ENCODE measurements at regions not wholly inside any gene's neighbourhood (a gene's known extent, or its start where the extent isn't known, plus 50 kb on each side); places are given as distances from the start of the nearest gene placed in this dataset.
"Not testable (repeated sequence)": the region's sequence is repeated elsewhere in the genome, so short reads cannot be mapped to it uniquely, and the experiment has no call there.

- Mint-ChIP-seq H3K36me3 (ENCODE audit: low read depth) (no peaks in the 10 kb centered on the region), H3K27ac (no peak overlapping the region), H3K4me1 (peaks cover 3% of the 10 kb centered on the region), H3K27me3 (no peaks in the 10 kb centered on the region), H3K4me3 (no peak overlapping the region)
- ATAC-seq (no peak), DNase-seq (no peak)
- no peaks in the 10 kb centered on the region for H3K9me3 ChIP-seq (ENCODE audit: control insufficient read depth, low read length, poor library complexity, severe bottlenecking)
Observed at GRCh38 chr5:100676817-100677631, 141.8 kb downstream of the FAM174A start.

GRCh38 chr5:100682625-100683024, 147.5 kb downstream of the FAM174A start:
- no peaks in the 10 kb centered on the region for H3K9me3 ChIP-seq (ENCODE audit: control insufficient read depth, low read length, poor library complexity, severe bottlenecking)
- Mint-ChIP-seq H3K36me3 (ENCODE audit: low read depth) (no peaks in the 10 kb centered on the region), H3K4me1 (no peaks in the 10 kb centered on the region), H3K27me3 (no peaks in the 10 kb centered on the region), H3K4me3 (no peak overlapping the region), H3K27ac (no peak overlapping the region)
- no peak for ATAC-seq
- no peak for DNase-seq

- Mint-ChIP-seq H3K27ac (no peak overlapping the region), H3K4me1 (no peaks in the 10 kb centered on the region), H3K36me3 (ENCODE audit: low read depth) (no peaks in the 10 kb centered on the region), H3K4me3 (no peak overlapping the region), H3K27me3 (no peaks in the 10 kb centered on the region)
- no peaks in the 10 kb centered on the region for H3K9me3 ChIP-seq (ENCODE audit: control insufficient read depth, low read length, poor library complexity, severe bottlenecking)
- DNase-seq, result no peak
- no peak for ATAC-seq
Observed at GRCh38 chr5:100683881-100684280, 148.7 kb downstream of the FAM174A start.

- not testable (repeated sequence) for H3K27ac Mint-ChIP-seq; H3K4me3 Mint-ChIP-seq; ATAC-seq; H3K27me3 Mint-ChIP-seq; H3K36me3 Mint-ChIP-seq (ENCODE audit: low read depth); DNase-seq; H3K4me1 Mint-ChIP-seq; H3K9me3 ChIP-seq (ENCODE audit: control insufficient read depth, low read length, poor library complexity, severe bottlenecking)
Observed at GRCh38 chr5:100685122-100685521, 149.9 kb downstream of the FAM174A start.

GRCh38 chr5:100688834-100689233, 153.7 kb downstream of the FAM174A start:
- DNase-seq; H3K27ac Mint-ChIP-seq; H3K36me3 Mint-ChIP-seq (ENCODE audit: low read depth); H3K9me3 ChIP-seq (ENCODE audit: control insufficient read depth, low read length, poor library complexity, severe bottlenecking); H3K27me3 Mint-ChIP-seq; ATAC-seq; H3K4me3 Mint-ChIP-seq; H3K4me1 Mint-ChIP-seq: not testable (repeated sequence)

GRCh38 chr5:100690036-100690560, 154.9 kb downstream of the FAM174A start:
- H3K27ac Mint-ChIP-seq, result peak overlapping the region; percentile 70
- H3K4me3 Mint-ChIP-seq, result no peak overlapping the region
- no peak for ATAC-seq

GRCh38 chr5:100691085-100691484, 155.9 kb downstream of the FAM174A start:
- DNase-seq (no peak), ATAC-seq (no peak)
- Mint-ChIP-seq H3K27ac (no peak overlapping the region), H3K4me1 (peaks cover 5% of the 10 kb centered on the region), H3K36me3 (ENCODE audit: low read depth) (no peaks in the 10 kb centered on the region), H3K4me3 (no peak overlapping the region), H3K27me3 (peaks cover 4% of the 10 kb centered on the region)
- H3K9me3 ChIP-seq (ENCODE audit: control insufficient read depth, low read length, poor library complexity, severe bottlenecking), result no peaks in the 10 kb centered on the region

More at GRCh38 chr5:100690036-100690560, 154.9 kb downstream of the FAM174A start:
- Mint-ChIP-seq H3K36me3 (ENCODE audit: low read depth) (no peaks in the 10 kb centered on the region), H3K27me3 (peaks cover 4% of the 10 kb centered on the region), H3K4me1 (peaks cover 5% of the 10 kb centered on the region)
- H3K9me3 ChIP-seq (ENCODE audit: control insufficient read depth, low read length, poor library complexity, severe bottlenecking), result no peaks in the 10 kb centered on the region
- DNase-seq, result no peak

GRCh38 chr5:100691548-100691947, 156.4 kb downstream of the FAM174A start:
- Mint-ChIP-seq H3K36me3 (ENCODE audit: low read depth) (no peaks in the 10 kb centered on the region), H3K4me3 (no peak overlapping the region), H3K4me1 (peaks cover 5% of the 10 kb centered on the region), H3K27me3 (peaks cover 4% of the 10 kb centered on the region), H3K27ac (no peak overlapping the region)
- no peaks in the 10 kb centered on the region for H3K9me3 ChIP-seq (ENCODE audit: control insufficient read depth, low read length, poor library complexity, severe bottlenecking)
- ATAC-seq (no peak), DNase-seq (no peak)

GRCh38 chr5:100693481-100693880, 158.3 kb downstream of the FAM174A start:
- ATAC-seq (no peak), DNase-seq (no peak)
- H3K9me3 ChIP-seq (ENCODE audit: control insufficient read depth, low read length, poor library complexity, severe bottlenecking), result no peaks in the 10 kb centered on the region
- H3K4me1 Mint-ChIP-seq, result peaks cover 5% of the 10 kb centered on the region
- H3K27ac Mint-ChIP-seq, result no peak overlapping the region
- H3K36me3 Mint-ChIP-seq (ENCODE audit: low read depth), result no peaks in the 10 kb centered on the region
- H3K27me3 Mint-ChIP-seq, result peaks cover 4% of the 10 kb centered on the region
- no peak overlapping the region for H3K4me3 Mint-ChIP-seq

GRCh38 chr5:100694100-100694499, 158.9 kb downstream of the FAM174A start:
- Mint-ChIP-seq H3K27ac (no peak overlapping the region), H3K4me3 (no peak overlapping the region), H3K27me3 (peaks cover 4% of the 10 kb centered on the region), H3K4me1 (peaks cover 5% of the 10 kb centered on the region), H3K36me3 (ENCODE audit: low read depth) (no peaks in the 10 kb centered on the region)
- no peak for DNase-seq
- no peaks in the 10 kb centered on the region for H3K9me3 ChIP-seq (ENCODE audit: control insufficient read depth, low read length, poor library complexity, severe bottlenecking)
- no peak for ATAC-seq

GRCh38 chr5:100697970-100698369, 162.8 kb downstream of the FAM174A start:
- H3K9me3 ChIP-seq (ENCODE audit: control insufficient read depth, low read length, poor library complexity, severe bottlenecking), result no peaks in the 10 kb centered on the region
- no peaks in the 10 kb centered on the region for H3K36me3 Mint-ChIP-seq (ENCODE audit: low read depth)
- ATAC-seq, result no peak
- H3K27me3 Mint-ChIP-seq, result no peaks in the 10 kb centered on the region
- DNase-seq, result no peak
- H3K27ac Mint-ChIP-seq, result no peak overlapping the region
- peaks cover 5% of the 10 kb centered on the region for H3K4me1 Mint-ChIP-seq
- no peak overlapping the region for H3K4me3 Mint-ChIP-seq

GRCh38 chr5:100706776-100707175, 171.6 kb downstream of the FAM174A start:
- Mint-ChIP-seq H3K4me3 (no peak overlapping the region), H3K36me3 (ENCODE audit: low read depth) (no peaks in the 10 kb centered on the region), H3K4me1 (peaks cover 5% of the 10 kb centered on the region), H3K27ac (no peak overlapping the region), H3K27me3 (peaks cover 4% of the 10 kb centered on the region)
- DNase-seq (no peak), ATAC-seq (no peak)
- H3K9me3 ChIP-seq (ENCODE audit: control insufficient read depth, low read length, poor library complexity, severe bottlenecking), result no peaks in the 10 kb centered on the region

- Mint-ChIP-seq H3K27ac (no peak overlapping the region), H3K4me3 (no peak overlapping the region), H3K36me3 (ENCODE audit: low read depth) (no peaks in the 10 kb centered on the region), H3K27me3 (peaks cover 7% of the 10 kb centered on the region), H3K4me1 (peaks cover 5% of the 10 kb centered on the region)
- H3K9me3 ChIP-seq (ENCODE audit: control insufficient read depth, low read length, poor library complexity, severe bottlenecking), result no peaks in the 10 kb centered on the region
- ATAC-seq (no peak), DNase-seq (no peak)
Observed at GRCh38 chr5:100708645-100709171, 173.5 kb downstream of the FAM174A start.

- no peaks in the 10 kb centered on the region for H3K9me3 ChIP-seq (ENCODE audit: control insufficient read depth, low read length, poor library complexity, severe bottlenecking)
- DNase-seq (no peak), ATAC-seq (no peak)
- no peaks in the 10 kb centered on the region for H3K36me3 Mint-ChIP-seq (ENCODE audit: low read depth)
- H3K27me3 Mint-ChIP-seq, result peaks cover 7% of the 10 kb centered on the region
- peaks cover 10% of the 10 kb centered on the region for H3K4me1 Mint-ChIP-seq
- H3K27ac Mint-ChIP-seq, result no peak overlapping the region
- H3K4me3 Mint-ChIP-seq, result no peak overlapping the region
Observed at GRCh38 chr5:100709771-100710170, 174.6 kb downstream of the FAM174A start.

Data from T-helper 17 cell (primary cell).